ENCODE measurements at regions not wholly inside any gene's neighbourhood (a gene's known extent, or its start where the extent isn't known, plus 50 kb on each side); places are given as distances from the start of the nearest gene placed in this dataset.
A peak's percentile ranks its signal among the peaks of the same experiment; 100 is the strongest.

GRCh38 chr3:109532257-109533216 is 195.2 kb upstream of the DPPA4 start:
- peak in 1 of 2 donors; percentile 14 for DNase-seq (ENCODE audit: extremely low read depth in 1 of 2, low read depth in 1 of 2)

GRCh38 chr3:109545746-109546145 is 208.4 kb upstream of the DPPA4 start:
- DNase-seq (ENCODE audit: extremely low read depth in 1 of 2, low read depth in 1 of 2) = no peak

- no peak for DNase-seq (ENCODE audit: extremely low read depth in 1 of 2, low read depth in 1 of 2)
Measured at GRCh38 chr3:109548192-109548938, 211.0 kb upstream of the DPPA4 start.

GRCh38 chr3:109553591-109554371 is 216.4 kb upstream of the DPPA4 start:
- DNase-seq (ENCODE audit: extremely low read depth in 1 of 2, low read depth in 1 of 2) = no peak

- DNase-seq (ENCODE audit: extremely low read depth in 1 of 2, low read depth in 1 of 2) = no peak
Measured at GRCh38 chr3:109559389-109559788, 222.0 kb upstream of the DPPA4 start.

- peak; percentile 4 for DNase-seq (ENCODE audit: extremely low read depth in 1 of 2, low read depth in 1 of 2)
Measured at GRCh38 chr3:109563149-109563548, 225.8 kb upstream of the DPPA4 start.

GRCh38 chr3:109569135-109569846 is 231.9 kb upstream of the DPPA4 start:
- DNase-seq (ENCODE audit: extremely low read depth in 1 of 2, low read depth in 1 of 2) = no peak

- no peak for DNase-seq (ENCODE audit: extremely low read depth in 1 of 2, low read depth in 1 of 2)
Measured at GRCh38 chr3:109570408-109570807, 233.1 kb upstream of the DPPA4 start.

GRCh38 chr3:109572301-109572700 is 235.0 kb upstream of the DPPA4 start:
- no peak for DNase-seq (ENCODE audit: extremely low read depth in 1 of 2, low read depth in 1 of 2)

- DNase-seq (ENCODE audit: extremely low read depth in 1 of 2, low read depth in 1 of 2) = no peak
Measured at GRCh38 chr3:109596991-109597390, 259.6 kb upstream of the DPPA4 start.

GRCh38 chr3:109597444-109597843 is 260.1 kb upstream of the DPPA4 start:
- DNase-seq (ENCODE audit: extremely low read depth in 1 of 2, low read depth in 1 of 2) = no peak

GRCh38 chr3:109607897-109608296 is 270.6 kb upstream of the DPPA4 start:
- DNase-seq (ENCODE audit: extremely low read depth in 1 of 2, low read depth in 1 of 2) = no peak

- no peak for DNase-seq (ENCODE audit: extremely low read depth in 1 of 2, low read depth in 1 of 2)
Measured at GRCh38 chr3:109608574-109608973, 271.2 kb upstream of the DPPA4 start.

GRCh38 chr3:109618766-109619378 is 281.5 kb upstream of the DPPA4 start:
- DNase-seq (ENCODE audit: extremely low read depth in 1 of 2, low read depth in 1 of 2) = no peak

GRCh38 chr3:109631897-109632296 is 294.6 kb upstream of the DPPA4 start:
- no peak for DNase-seq (ENCODE audit: extremely low read depth in 1 of 2, low read depth in 1 of 2)

GRCh38 chr3:109640146-109640652 is 302.9 kb upstream of the DPPA4 start:
- DNase-seq (ENCODE audit: extremely low read depth in 1 of 2, low read depth in 1 of 2) = no peak

GRCh38 chr3:109642025-109642424 is 304.7 kb upstream of the DPPA4 start:
- DNase-seq (ENCODE audit: extremely low read depth in 1 of 2, low read depth in 1 of 2) = no peak

- peak in 1 of 2 donors; percentile 2 for DNase-seq (ENCODE audit: extremely low read depth in 1 of 2, low read depth in 1 of 2)
Measured at GRCh38 chr3:109643590-109643989, 306.2 kb upstream of the DPPA4 start.

GRCh38 chr3:109644332-109644731 is 307.0 kb upstream of the DPPA4 start:
- no peak for DNase-seq (ENCODE audit: extremely low read depth in 1 of 2, low read depth in 1 of 2)

GRCh38 chr3:109644746-109645145 is 307.4 kb upstream of the DPPA4 start:
- DNase-seq (ENCODE audit: extremely low read depth in 1 of 2, low read depth in 1 of 2) = no peak

Measured in stimulated activated CD8-positive, alpha-beta memory T cell treated with anti-CD3 and anti-CD28 coated beads, Interleukin-7, amount 100 ng/mL, for 48 hours (primary cell).